Parathyroid adenoma (tissue), 2 donors: ENCODE measurements at regions not wholly inside any gene's neighbourhood (a gene's known extent, or its start where the extent isn't known, plus 50 kb on each side); places are given as distances from the start of the nearest gene placed in this dataset.

Experiments
- H2AFZ ChIP-seq: fragments of 300-600 bp; sonication (generic); one replicate; pipeline ENCODE4 v1.7.0; 2017; ENCODE audit warnings: antibody characterized with exemption, mild to moderate bottlenecking
- H3K27ac ChIP-seq: fragments of 300-600 bp; sonication (generic); one replicate; pipeline ENCODE4 v1.7.0; 2017
- H3K27me3 ChIP-seq: fragments of 300-600 bp; sonication (generic); one replicate; pipeline ENCODE4 v1.7.0; 2017; ENCODE audit warnings: low read length; ENCODE audit not compliant: control insufficient read depth, insufficient read depth
- H3K36me3 ChIP-seq: fragments of 300-600 bp; sonication (generic); one replicate; pipeline ENCODE4 v1.7.0; 2017; ENCODE audit warnings: low read length; ENCODE audit not compliant: control insufficient read depth, insufficient read depth
- H3K4me1 ChIP-seq: fragments of 300-600 bp; sonication (generic); one replicate; pipeline ENCODE4 v1.7.0; 2017; ENCODE audit warnings: control low read depth
- H3K4me2 ChIP-seq: fragments of 300-600 bp; sonication (generic); one replicate; pipeline ENCODE4 v1.7.0; 2017; ENCODE audit warnings: low read length
- H3K4me3 ChIP-seq: fragments of 300-600 bp; sonication (generic); one replicate; pipeline ENCODE4 v1.7.0; 2017; ENCODE audit warnings: low read depth, low read length
- H3K79me2 ChIP-seq: fragments of 300-600 bp; sonication (generic); one replicate; pipeline ENCODE4 v1.7.0; 2017; ENCODE audit warnings: control low read depth
- H3K9ac ChIP-seq: fragments of 300-600 bp; sonication (generic); one replicate; pipeline ENCODE4 v1.7.0; 2017; ENCODE audit warnings: mild to moderate bottlenecking
- H3K9me3 ChIP-seq: fragments of 300-600 bp; sonication (generic); one replicate; pipeline ENCODE4 v1.7.0; 2017; ENCODE audit warnings: low read length; ENCODE audit not compliant: control insufficient read depth
- CTCF ChIP-seq: fragments of 300-600 bp; sonication (generic); IDR thresholded peaks from one replicate; pipeline ENCODE4 v1.7.0; 2017; ENCODE audit warnings: antibody characterized with exemption, mild to moderate bottlenecking
- donor health status: primary hyperparathyroidism.

DNA sequence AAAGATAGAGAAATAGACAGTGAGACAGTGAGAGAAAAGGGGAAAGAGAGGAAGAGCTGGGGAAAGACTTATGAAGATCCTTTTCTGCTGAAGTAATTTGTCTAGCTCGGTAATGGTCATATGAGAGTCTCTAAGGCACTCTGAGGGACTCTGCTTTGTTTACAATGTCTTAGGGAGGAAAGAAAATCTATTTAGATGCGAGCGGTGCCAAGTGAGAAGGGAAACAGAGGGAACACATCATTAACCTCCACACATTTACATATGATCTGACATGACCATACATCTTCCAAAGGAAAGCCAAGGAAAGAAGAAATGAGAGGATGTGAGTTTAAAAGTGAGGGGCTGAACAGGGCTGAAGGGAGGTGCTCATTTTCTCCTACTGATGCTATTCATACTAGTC, 862.3 kb upstream of the CITED2 start:
- H3K4me2 ChIP-seq: no peak overlapping the region
- H3K36me3 ChIP-seq: no peaks in the 10 kb centered on the region
- H3K4me3 ChIP-seq: no peak overlapping the region
- no peaks in the 10 kb centered on the region for H3K27me3 ChIP-seq
- no peak overlapping the region for H2AFZ ChIP-seq
- no peak for TF ChIP-seq CTCF
- H3K27ac ChIP-seq: no peak overlapping the region
- no peaks in the 10 kb centered on the region for H3K9me3 ChIP-seq
- no peaks in the 10 kb centered on the region for H3K79me2 ChIP-seq
- no peaks in the 10 kb centered on the region for H3K4me1 ChIP-seq
- no peak overlapping the region for H3K9ac ChIP-seq

- no peaks in the 10 kb centered on the region for H3K79me2 ChIP-seq
- no peaks in the 10 kb centered on the region for H3K9me3 ChIP-seq
- TF ChIP-seq CTCF: no peak
- H3K27ac ChIP-seq: no peak overlapping the region
- H3K36me3 ChIP-seq: no peaks in the 10 kb centered on the region
- H3K4me3 ChIP-seq: no peak overlapping the region
- H3K9ac ChIP-seq: no peak overlapping the region
- no peak overlapping the region for H3K4me2 ChIP-seq
- H3K4me1 ChIP-seq: no peaks in the 10 kb centered on the region
- H2AFZ ChIP-seq: no peak overlapping the region
- no peaks in the 10 kb centered on the region for H3K27me3 ChIP-seq
Measured at GRCh38 chr6:140230282-140230681, 855.8 kb upstream of the CITED2 start.

DNA sequence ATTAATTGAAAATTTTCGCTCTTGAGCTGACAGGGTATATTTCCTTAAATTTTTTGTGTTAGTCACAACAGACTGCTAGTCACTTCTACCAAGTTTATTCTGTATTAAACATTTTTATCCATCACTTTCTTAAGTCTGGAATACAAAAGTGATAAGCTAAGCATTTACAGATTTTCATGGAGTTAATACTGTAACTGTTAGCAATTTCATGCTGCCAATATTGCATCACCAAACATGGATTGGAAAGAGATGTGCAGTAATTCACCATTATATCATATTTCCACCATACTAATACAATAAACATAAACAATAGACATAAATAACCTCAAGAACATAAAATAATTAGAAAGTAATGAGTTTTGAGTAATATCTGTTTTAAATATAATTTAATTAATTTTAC, 854.0 kb upstream of the CITED2 start:
- Histone ChIP-seq H3K79me2 (no peaks in the 10 kb centered on the region), H3K9me3 (no peaks in the 10 kb centered on the region), H3K4me2 (no peak overlapping the region), H3K27me3 (no peaks in the 10 kb centered on the region), H2AFZ (no peak overlapping the region), H3K36me3 (no peaks in the 10 kb centered on the region), H3K4me1 (no peaks in the 10 kb centered on the region), H3K4me3 (no peak overlapping the region), H3K27ac (no peak overlapping the region), H3K9ac (no peak overlapping the region)
- no peak for TF ChIP-seq CTCF

GRCh38 chr6:140226637-140227036, 852.2 kb upstream of the CITED2 start:
- H3K27me3 ChIP-seq: no peaks in the 10 kb centered on the region

More at GRCh38 chr6:140226637-140227036, 852.2 kb upstream of the CITED2 start:
- no peaks in the 10 kb centered on the region for H3K36me3 ChIP-seq
- H2AFZ ChIP-seq: no peak overlapping the region
- no peak overlapping the region for H3K4me3 ChIP-seq
- H3K4me1 ChIP-seq: no peaks in the 10 kb centered on the region
- no peak overlapping the region for H3K27ac ChIP-seq
- no peak overlapping the region for H3K9ac ChIP-seq
- no peaks in the 10 kb centered on the region for H3K9me3 ChIP-seq
- H3K79me2 ChIP-seq: no peaks in the 10 kb centered on the region
- no peak for TF ChIP-seq CTCF
- H3K4me2 ChIP-seq: no peak overlapping the region
